NCI-H748 treated with DMSO at 0.1 percent for 48 hours (cell line): ENCODE measurements at regions not wholly inside any gene's neighbourhood (a gene's known extent, or its start where the extent isn't known, plus 50 kb on each side); places are given as distances from the start of the nearest gene placed in this dataset.
"Not testable (repeated sequence)": the region's sequence is repeated elsewhere in the genome, so short reads cannot be mapped to it uniquely, and the experiment has no call there.

Source experiments
- DNase-seq: peaks from one replicate; lab custom pipeline; 2025; lab: John Stamatoyannopoulos, UW

DNA sequence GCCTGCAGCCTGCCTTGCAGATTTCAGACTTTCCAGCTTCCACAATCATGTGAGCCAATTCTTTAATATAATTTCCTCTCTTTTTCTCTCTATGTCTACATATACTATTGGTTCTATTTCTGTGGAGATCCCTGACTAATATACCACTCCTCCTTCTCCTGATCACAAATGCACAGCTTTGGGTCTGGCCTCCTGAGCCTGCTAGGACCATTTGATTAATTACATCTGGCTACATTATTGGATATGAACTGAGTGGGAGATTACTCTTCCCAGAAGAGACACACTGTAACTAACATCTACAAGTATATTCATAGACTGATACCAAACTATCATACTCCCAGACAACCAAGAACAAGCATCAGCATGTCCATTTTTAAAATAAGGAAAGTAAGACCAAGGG is 188.9 kb upstream of the LMCD1 start:
- DNase-seq: no peak

GRCh38 chr3:8313560-8314267 is 187.9 kb upstream of the LMCD1 start:
- DNase-seq: no peak

DNA sequence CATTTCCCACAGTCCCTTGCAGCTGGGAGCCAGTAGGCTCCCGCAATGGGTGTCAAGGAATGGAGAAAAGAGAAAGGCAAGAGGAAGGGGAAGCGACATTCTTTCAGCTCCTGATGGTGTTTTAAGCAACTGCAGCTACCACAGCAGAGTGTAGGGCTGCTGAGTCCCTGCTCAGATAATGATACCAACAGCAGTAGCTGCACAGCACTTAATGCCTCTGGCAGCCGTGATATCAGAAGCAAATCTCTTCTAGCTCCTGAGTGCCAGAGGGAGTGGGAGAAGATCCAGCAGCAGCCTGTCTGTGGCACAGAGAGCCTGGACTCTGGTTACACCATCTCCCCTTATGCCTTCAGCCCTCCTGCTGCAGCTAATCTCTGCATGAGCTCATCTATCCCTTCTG is 186.1 kb upstream of the LMCD1 start:
- DNase-seq: not testable (repeated sequence)

DNA sequence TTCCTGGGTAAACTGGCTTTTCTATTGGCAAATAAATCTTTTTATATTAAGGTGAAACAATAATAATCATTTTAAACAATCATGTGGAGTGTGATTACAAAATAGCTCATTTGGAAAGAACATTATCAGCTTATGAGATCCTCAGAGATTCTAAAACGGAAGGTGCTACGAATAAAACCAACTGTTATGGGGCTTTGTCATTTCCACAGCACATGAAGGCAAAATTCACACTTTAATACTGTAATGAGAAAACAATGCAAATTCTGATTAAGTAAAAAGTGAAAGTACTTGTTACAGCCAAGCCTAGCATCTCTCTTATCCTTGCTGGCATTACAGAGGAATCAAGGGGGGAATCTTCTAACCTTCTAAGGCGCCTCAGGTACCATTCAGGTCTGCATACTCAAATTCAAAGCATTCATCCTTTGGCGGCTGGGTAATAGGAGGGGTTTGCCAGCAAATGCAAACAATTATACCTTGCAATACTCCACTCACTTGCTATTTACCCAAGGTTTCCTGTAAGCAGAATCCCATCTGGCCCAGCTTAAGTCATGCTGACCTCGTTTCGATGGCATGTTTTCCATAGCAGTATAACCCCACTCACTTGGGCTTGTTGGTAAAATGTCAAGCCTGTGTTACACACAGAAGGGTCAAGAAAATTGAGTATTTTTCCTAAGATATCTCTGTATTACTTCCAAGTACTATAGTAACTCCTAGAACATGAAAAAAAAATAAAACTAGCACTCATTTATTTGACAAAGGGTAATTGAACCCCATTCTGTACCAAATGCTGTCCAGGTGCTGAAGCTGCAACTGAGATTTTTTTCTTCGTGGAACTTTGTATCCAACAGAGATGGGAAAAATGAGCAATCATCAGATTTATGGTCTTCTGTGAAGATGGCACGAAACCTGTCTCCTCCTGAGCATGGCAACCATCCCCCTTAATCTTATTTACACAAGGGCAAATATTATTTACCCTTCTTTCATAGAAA is 183.7 kb upstream of the LMCD1 start:
- DNase-seq: no peak

GRCh38 chr3:8319935-8320634 is 181.5 kb upstream of the LMCD1 start:
- no peak for DNase-seq

GRCh38 chr3:8320711-8321458 is 180.7 kb upstream of the LMCD1 start:
- no peak for DNase-seq

GRCh38 chr3:8324747-8325146 is 176.9 kb upstream of the LMCD1 start:
- no peak for DNase-seq

GRCh38 chr3:8325306-8325705 is 176.3 kb upstream of the LMCD1 start:
- DNase-seq: no peak

- DNase-seq: not testable (repeated sequence)
Measured at GRCh38 chr3:8325833-8326232, 175.8 kb upstream of the LMCD1 start.

- DNase-seq: no peak
Measured at GRCh38 chr3:8327739-8328138, 173.9 kb upstream of the LMCD1 start.

- DNase-seq: peak; percentile 75
Measured at GRCh38 chr3:8328967-8329366, 172.7 kb upstream of the LMCD1 start.

- no peak for DNase-seq
Measured at GRCh38 chr3:8329598-8329997, 172.0 kb upstream of the LMCD1 start.

DNA sequence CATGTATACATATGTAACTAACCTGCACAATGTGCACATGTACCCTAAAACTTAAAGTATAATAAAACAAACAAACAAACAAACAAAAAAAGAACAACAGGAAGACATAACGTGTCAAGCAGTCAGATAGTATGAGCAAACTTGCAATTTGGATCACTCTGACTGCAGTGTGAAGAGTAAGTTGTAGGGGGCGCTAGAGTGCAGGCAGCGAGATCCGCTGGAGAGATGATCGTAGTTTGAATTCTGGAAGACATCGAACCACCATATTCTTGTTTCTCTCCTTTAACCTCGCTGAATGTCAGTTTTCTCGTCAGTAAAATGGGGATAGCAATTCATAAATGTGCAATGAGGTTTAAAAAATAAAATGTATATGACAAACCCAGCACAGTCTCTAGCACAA is 165.2 kb upstream of the LMCD1 start:
- DNase-seq: no peak

GRCh38 chr3:8338424-8338823 is 163.2 kb upstream of the LMCD1 start:
- no peak for DNase-seq

- DNase-seq: no peak
Measured at GRCh38 chr3:8341821-8342247, 159.8 kb upstream of the LMCD1 start.

DNA sequence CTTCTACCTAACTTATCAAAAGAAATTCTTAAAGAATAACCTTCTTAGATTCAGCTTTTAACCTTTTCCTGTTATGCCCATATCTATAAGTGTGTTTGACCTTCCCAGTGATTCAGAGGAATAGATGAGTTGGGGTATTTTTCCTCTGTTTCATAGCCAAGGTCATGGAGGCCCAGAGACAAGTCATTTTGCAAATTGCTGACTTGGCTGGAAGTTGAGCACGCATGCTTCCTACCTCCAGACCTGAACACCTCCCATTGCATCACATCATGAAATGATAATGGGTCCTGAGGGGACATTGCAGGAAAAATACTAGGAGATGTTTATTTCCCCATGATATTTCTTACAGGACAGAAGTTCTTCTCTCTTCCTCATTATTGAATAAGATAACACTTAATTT is 158.6 kb upstream of the LMCD1 start:
- no peak for DNase-seq

DNA sequence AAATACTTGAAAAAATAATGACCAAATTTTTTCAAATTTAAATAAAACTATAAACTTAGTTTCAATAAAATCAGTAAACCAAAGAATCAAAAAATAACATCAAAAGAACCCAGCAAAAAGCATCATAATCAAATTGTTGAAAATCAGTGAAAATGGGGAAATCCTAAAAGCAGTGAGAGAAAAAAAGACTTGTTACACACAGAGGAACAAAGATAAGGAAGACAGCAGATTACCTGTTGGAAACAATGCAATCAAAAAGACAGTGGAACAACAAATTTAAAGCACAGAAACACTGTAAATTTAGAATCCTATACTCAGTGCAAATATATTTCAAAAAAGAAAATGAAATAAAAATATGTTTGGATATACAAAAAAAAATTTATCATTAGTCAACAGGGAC is 156.2 kb upstream of the LMCD1 start:
- DNase-seq: no peak

GRCh38 chr3:8348076-8348475 is 153.5 kb upstream of the LMCD1 start:
- no peak for DNase-seq

DNA sequence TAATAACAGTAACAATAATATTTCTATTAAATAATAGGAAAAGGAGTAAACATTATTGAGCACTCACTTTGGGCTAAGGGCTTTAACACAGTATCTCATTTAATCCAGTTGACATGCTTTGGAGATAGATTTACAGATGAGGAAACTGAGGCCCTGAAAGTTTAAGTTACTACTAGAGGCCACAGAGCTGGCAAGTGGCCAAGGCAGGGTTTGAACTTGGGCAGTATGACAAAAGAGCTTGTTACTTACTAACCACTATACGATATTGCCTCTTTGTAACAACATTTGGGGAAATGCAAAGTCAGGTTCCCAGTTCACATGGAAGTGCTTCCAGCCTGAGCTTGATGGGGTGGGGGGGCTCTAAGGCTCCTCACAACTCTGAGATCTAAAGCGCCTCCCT is 149.1 kb upstream of the LMCD1 start:
- no peak for DNase-seq

- DNase-seq: no peak
Measured at GRCh38 chr3:8353364-8353763, 148.3 kb upstream of the LMCD1 start.

DNA sequence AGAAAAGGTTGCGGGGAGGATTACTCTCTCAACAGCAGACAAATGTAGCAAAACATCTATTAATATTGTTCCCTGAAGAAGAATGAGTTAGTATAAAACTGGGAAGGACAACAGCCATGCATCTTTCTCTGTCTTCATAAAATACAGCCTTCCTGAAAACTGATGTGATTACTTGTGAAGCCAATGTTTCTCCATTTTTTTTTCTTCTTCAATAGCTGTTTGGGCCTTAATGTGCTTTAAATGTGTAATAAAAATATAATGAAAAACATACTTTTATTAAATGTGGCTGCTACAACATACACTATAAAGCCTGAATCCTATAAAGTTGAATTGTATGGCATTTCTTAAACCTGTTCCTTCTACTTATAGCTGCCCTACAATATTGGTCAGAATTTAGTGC is 146.3 kb upstream of the LMCD1 start:
- no peak for DNase-seq

DNA sequence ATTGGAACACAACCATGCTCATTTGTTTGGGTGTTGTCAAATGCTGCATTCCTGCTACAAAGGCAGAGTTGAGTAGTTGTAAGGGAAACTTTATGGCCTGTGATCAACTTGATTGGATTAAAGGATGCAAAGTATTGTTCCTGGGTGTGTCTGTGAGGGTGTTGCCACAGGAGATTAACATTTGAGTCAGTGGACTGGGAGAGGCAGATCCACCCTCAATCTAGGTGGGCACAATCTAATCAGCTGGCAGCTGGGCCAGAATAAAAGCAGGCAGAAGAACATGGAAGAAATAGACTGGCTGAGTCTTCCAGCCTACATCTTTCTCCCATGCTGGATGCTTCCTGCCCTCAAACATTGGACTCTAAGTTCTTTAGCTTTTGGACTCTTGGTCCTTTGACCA is 145.6 kb upstream of the LMCD1 start:
- DNase-seq: not testable (repeated sequence)
